ENCODE measurements at regions not wholly inside any gene's neighbourhood (a gene's known extent, or its start where the extent isn't known, plus 50 kb on each side); places are given as distances from the start of the nearest gene placed in this dataset.

DNA sequence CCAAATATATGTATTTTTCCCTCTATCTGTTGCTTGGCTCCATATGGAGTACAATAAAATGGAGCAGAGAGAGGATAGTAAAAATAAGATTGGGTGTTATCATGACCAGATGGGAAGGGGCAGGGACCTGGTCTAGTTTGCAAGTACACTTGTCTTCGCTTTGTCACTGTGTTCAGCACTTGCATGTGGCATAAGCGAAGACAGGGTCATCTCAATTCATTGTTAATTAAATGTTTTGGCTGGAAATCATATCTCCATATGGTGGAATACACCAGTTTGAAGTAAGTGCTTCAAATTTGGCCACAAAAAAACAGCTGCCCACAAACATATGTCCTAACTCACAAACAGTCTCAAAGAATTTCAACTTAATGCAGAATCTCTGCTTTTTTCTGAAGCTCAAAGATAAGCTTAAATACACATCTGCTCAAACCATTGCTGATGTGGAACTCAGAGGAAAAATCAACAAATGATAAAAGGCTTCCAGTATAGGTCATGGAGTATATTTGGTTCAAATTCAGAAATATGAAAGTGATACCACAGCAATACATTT lies 865.4 kb downstream of the TLE4 start:
- DNase-seq (ENCODE audit: low read depth in 1 of 2, low spot score in 1 of 2): no peak
- in situ Hi-C loops (cut with HindIII; ENCODE audit: low pct_unique_long_range_greater_than_20kb, low sequenced_read_pairs): no loop called here
- no peak for TF ChIP-seq JUND (IDR thresholded peaks at IDR 0.05; ENCODE audit: low read depth)

DNA sequence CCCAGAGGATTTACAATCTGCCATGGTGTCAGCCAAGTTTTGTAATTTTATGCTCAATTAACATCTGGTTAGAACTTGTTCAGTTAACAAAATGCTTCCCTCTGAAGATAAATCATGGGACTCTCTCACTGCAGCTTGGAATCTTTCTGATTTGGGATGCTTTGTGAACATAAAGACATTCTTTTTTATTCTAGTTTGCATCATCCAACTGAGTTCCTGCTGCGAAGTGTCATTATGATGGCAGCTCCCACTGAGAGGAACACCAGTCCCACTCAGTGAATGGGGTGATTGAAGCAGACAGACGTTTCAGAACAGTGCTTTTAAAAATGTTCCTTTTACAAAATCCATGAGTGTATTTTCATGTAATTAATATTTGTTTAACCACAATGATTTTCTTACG lies 863.8 kb downstream of the TLE4 start:
- in situ Hi-C loops (cut with HindIII; ENCODE audit: low pct_unique_long_range_greater_than_20kb, low sequenced_read_pairs): no loop called here
- DNase-seq (ENCODE audit: low read depth in 1 of 2, low spot score in 1 of 2): no peak
- no peak for TF ChIP-seq JUND (IDR thresholded peaks at IDR 0.05; ENCODE audit: low read depth)

DNA sequence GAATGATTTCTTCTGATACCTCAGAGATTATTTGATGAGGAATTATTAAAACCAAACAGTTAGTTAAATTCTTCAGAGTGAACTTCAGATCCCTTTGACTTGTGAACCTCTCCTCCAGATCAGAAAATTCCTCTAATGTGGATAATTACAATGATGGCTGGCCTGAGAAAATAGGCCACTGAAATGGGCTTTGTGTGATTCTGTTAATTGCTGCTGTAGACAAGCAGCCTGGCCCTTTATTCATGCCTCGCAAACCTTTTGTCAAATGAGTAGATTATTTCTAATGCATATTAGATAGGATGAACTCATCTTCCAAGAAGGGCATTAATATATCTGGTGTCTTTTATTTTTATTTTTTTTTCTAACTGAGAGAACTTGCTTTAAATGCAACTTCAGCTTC lies 855.2 kb downstream of the TLE4 start:
- in situ Hi-C loops (cut with HindIII; ENCODE audit: low pct_unique_long_range_greater_than_20kb, low sequenced_read_pairs): no loop called here
- no peak for TF ChIP-seq JUND (IDR thresholded peaks at IDR 0.05; ENCODE audit: low read depth)
- DNase-seq (ENCODE audit: low read depth in 1 of 2, low spot score in 1 of 2): no peak

DNA sequence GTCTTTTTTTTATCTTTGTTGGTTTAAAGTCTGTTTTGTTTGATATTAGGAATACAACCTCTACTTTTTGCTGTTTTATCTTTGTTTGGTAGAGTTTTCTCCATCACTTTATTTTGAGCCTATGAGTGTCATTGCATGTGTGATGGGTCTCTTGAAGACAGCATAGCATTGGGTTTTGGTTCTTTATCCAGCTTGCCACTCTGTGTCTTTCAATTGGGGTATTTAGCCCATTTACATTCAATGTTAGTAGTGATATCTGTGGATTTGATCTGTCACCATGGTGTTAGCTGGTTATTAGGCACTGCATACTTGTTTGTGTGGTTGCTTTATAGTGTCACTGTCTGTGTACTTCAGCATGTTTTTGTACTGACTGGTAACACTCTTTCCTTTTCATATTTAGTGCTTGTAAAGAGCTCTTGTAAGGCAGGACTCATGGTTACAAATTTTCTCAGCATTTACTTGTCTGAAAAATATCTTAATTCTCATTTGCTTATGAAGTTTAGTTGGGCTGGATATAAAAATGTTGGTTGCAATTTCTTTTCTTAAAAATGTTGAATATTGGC lies 845.5 kb downstream of the TLE4 start:
- no peak for TF ChIP-seq JUND (IDR thresholded peaks at IDR 0.05; ENCODE audit: low read depth)
- no peak for DNase-seq (ENCODE audit: low read depth in 1 of 2, low spot score in 1 of 2)
- in situ Hi-C loops (cut with HindIII; ENCODE audit: low pct_unique_long_range_greater_than_20kb, low sequenced_read_pairs): no loop called here

DNA sequence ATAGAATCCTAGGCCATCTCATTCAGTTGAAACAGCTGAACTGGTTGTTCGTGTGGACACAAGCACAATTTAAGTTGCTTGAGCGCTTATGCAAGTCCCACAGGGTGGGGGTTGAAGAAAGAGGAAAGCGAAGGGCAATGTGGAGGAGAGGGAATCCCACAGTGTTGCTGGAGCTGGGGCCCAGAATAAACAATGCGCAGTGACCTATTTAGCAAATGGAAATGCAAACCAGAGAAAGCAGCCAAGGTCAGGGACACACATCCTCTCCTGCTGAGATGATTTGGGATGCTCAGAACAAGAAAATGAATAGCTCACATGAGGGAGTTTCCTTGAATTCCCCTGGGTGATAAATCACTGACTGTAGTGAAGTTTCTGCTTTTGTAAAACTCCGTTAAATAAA lies 838.3 kb downstream of the TLE4 start:
- no peak for DNase-seq (ENCODE audit: low read depth in 1 of 2, low spot score in 1 of 2)
- TF ChIP-seq JUND (IDR thresholded peaks at IDR 0.05; ENCODE audit: low read depth): no peak
- in situ Hi-C loops (cut with HindIII; ENCODE audit: low pct_unique_long_range_greater_than_20kb, low sequenced_read_pairs): no loop called here

DNA sequence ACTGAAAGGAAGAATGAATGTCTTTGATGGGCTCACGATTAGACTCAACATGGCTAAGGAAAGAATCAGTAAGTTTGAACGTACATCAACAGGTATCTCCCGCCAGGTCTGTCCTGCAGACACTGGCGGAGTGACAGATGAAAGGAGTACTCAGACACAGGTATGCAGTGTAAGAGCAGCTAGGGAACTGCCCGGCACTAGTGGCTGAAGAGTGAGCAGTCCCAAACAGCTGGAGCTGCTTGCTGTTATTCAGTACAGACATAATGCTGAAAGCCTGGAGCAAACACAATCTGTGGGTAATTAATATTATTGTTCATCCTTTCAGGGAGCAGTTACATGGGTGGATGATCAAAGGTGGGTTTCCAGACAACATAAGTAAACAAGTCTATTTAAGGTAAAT lies 835.5 kb downstream of the TLE4 start:
- no peak for DNase-seq (ENCODE audit: low read depth in 1 of 2, low spot score in 1 of 2)
- TF ChIP-seq JUND (IDR thresholded peaks at IDR 0.05; ENCODE audit: low read depth): no peak
- in situ Hi-C loops (cut with HindIII; ENCODE audit: low pct_unique_long_range_greater_than_20kb, low sequenced_read_pairs): no loop called here

DNA sequence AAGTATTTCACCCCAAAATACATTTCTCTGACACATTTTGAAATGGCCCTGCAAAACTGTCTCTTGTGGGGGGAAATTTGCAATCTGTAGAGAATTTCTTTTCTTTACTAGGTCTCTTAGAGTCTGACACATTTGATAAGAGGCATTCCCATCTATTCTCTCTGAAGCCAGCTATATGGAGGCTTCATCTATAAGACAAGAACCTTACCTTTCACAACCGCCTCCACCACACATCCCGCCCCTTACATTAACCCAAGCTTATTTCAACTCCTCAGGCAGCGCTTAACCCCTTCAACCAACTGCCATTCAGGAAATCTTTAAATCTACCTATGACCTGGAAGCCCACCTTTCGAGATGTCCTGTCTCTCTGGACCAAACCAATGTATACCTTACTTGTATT lies 829.5 kb downstream of the TLE4 start:
- in situ Hi-C loops (cut with HindIII; ENCODE audit: low pct_unique_long_range_greater_than_20kb, low sequenced_read_pairs): no loop called here
- DNase-seq (ENCODE audit: low read depth in 1 of 2, low spot score in 1 of 2): no peak
- no peak for TF ChIP-seq JUND (IDR thresholded peaks at IDR 0.05; ENCODE audit: low read depth)

DNA sequence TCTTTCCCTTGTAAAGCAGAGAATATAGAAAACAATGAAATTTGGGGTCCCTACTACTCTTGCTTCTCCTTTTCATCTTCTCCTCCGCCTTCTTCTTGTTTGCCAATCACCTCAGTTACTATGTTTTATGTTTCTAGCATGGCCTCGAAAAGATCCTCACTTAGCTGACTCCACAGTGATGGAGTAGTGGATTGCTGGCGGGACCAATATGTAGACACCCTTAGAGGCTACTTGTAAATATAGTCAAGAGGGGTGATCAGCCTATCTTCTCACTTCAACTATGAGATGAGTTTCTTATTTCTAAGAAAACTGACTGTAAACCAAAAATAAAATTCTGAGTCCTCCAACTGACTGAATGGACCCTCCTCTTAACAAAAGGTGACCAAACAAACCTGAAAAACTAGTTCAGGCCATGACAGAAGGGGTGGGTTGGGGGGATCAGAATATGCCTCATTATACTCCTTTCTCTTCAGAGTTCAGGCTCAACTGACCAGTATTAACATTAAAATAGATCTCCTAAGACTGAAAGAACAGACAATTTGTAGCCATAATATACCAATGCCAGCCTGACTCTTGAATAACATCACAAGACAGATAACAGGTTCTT lies 829.0 kb downstream of the TLE4 start:
- no peak for TF ChIP-seq JUND (IDR thresholded peaks at IDR 0.05; ENCODE audit: low read depth)
- no peak for DNase-seq (ENCODE audit: low read depth in 1 of 2, low spot score in 1 of 2)
- in situ Hi-C loops (cut with HindIII; ENCODE audit: low pct_unique_long_range_greater_than_20kb, low sequenced_read_pairs): no loop called here

DNA sequence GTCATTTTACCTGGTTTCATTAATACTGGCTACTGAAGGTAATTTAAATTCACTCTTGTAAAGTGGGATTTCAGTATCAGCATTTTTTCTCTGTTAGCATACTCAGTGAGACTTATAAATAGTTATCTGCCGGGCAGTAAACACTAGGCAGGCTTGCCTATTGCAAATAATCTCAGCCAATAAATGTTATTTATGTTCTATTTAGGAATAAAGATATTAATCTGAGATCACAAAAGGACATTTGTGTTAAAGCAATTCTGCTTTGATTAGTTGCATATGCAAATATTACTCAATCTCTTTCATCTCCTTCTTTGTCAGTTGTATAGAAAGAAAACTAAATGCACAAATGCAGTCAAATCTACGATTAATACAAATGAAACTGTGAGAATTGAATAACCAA lies 827.8 kb downstream of the TLE4 start:
- TF ChIP-seq JUND (IDR thresholded peaks at IDR 0.05; ENCODE audit: low read depth): no peak
- DNase-seq (ENCODE audit: low read depth in 1 of 2, low spot score in 1 of 2): no peak
- in situ Hi-C loops (cut with HindIII; ENCODE audit: low pct_unique_long_range_greater_than_20kb, low sequenced_read_pairs): no loop called here

DNA sequence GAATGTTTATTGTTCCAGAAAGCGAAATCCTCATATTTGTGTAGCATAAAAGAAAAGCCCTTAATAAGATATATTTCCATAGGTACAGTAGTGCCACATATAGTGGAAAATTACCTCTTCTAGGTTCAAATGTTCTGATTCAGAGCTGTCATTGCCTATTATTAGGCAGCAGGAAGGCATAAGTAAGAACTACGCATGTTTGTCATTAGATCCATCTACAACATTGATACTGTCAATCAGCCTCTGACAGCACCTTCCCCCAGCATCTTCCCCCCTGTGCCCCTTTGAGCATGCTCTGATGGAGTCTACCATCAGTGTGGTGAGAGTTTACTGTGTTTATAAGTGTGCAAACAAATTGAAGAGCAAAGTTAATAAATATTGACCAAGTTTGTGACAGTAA lies 816.1 kb downstream of the TLE4 start:
- in situ Hi-C loops (cut with HindIII; ENCODE audit: low pct_unique_long_range_greater_than_20kb, low sequenced_read_pairs): no loop called here
- no peak for DNase-seq (ENCODE audit: low read depth in 1 of 2, low spot score in 1 of 2)
- no peak for TF ChIP-seq JUND (IDR thresholded peaks at IDR 0.05; ENCODE audit: low read depth)

DNA sequence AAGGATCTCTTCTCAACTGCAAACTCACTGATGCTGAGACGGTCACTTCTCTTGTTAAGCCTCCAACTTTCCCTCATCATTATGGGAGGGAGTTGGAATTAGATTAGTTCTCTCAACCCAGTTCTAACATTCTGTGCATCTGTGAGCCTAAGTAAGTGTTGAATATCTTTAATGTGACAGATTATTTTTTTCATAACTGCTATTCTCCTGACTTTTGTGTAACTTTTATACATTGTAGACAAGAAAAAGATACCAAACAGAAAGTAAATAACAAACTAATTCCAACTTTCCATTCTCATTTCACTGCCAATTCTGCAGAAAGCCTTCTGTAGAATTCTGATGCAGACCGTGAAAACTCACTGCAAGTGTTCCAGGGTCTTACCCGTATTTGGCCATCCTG lies 813.5 kb downstream of the TLE4 start:
- no peak for TF ChIP-seq JUND (IDR thresholded peaks at IDR 0.05; ENCODE audit: low read depth)
- no peak for DNase-seq (ENCODE audit: low read depth in 1 of 2, low spot score in 1 of 2)
- in situ Hi-C loops (cut with HindIII; ENCODE audit: low pct_unique_long_range_greater_than_20kb, low sequenced_read_pairs): no loop called here

DNA sequence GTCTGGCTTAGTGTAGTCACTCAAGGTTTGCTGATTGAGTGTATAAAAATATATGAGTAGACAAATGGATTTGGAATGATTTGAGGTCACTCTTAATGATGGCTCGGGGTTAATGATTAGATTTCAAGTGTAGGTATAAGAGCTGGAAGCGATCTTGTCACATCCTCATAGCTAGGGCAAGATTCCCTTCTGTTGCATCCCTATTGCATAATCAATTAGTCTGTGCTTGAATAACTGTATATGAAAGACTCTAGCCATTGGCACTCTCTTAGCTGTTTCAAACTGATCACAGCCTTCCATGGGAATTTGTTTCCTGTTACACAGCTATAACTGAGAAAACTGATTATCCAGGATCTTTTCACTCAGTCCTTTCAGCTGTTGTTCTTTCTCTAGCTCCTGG lies 811.6 kb downstream of the TLE4 start:
- TF ChIP-seq JUND (IDR thresholded peaks at IDR 0.05; ENCODE audit: low read depth): no peak
- in situ Hi-C loops (cut with HindIII; ENCODE audit: low pct_unique_long_range_greater_than_20kb, low sequenced_read_pairs): no loop called here
- DNase-seq (ENCODE audit: low read depth in 1 of 2, low spot score in 1 of 2): no peak

DNA sequence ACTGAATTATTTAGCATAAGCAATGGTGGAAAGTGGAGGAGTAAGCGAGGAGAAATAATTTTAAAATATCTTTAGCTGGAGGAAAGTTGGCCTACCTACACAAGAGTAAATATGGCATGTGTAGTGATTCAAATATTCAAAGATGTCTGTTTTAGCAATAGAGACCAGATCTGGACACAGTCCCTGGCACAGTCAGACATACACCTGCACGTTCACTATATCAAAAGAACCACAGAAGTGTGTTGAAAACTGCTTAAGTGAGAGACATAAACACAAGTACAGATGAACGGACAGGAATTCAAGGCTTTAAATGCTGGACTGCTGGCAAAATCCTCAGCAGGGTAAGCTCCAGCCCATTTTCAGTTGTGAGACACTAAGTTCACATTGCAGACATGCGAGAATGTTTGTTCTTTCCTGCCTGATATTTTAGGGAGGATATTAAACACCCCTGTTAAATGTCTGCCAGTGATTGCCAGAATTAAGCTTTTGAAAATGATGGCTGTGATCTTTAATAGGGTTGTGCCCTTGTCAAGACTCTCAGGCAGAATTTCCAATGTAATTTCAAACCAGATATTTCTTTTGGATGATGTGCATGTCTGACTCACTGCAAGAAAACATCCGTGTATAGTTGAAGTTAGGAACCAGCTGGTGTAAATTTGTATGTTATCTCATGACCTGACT lies 810.6 kb downstream of the TLE4 start:
- no peak for DNase-seq (ENCODE audit: low read depth in 1 of 2, low spot score in 1 of 2)
- in situ Hi-C loops (cut with HindIII; ENCODE audit: low pct_unique_long_range_greater_than_20kb, low sequenced_read_pairs): no loop called here
- TF ChIP-seq JUND (IDR thresholded peaks at IDR 0.05; ENCODE audit: low read depth): no peak
